GM23338 (cell line): ENCODE measurements at regions not wholly inside any gene's neighbourhood (a gene's known extent, or its start where the extent isn't known, plus 50 kb on each side); places are given as distances from the start of the nearest gene placed in this dataset.

Experiments used
- ATAC-seq: fragments of 200-7000 bp; cut with Tn5 transposase; 3 replicates; pipeline ENCODE4 v1.9.1; 2020
- DNase-seq: peaks from one replicate; pipeline ENCODE4 v3.0.0-alpha.2; 2015; ENCODE audit warnings: low spot score
- H2AFZ ChIP-seq: fragments of 200-600 bp; sonication (generic); 2 replicates; pipeline ENCODE4 v1.8.0; 2016; ENCODE audit warnings: antibody characterized with exemption, mild to moderate bottlenecking, moderate library complexity
- H3F3A ChIP-seq: fragments of 200-600 bp; sonication (generic); replicated peaks from 2 replicates; pipeline ENCODE4 v1.8.0; 2017; ENCODE audit warnings: antibody characterized with exemption, mixed run types, low read depth
- H3K27ac ChIP-seq: fragments of 200-600 bp; sonication (generic); 2 replicates; pipeline ENCODE4 v1.6.1; 2016; ENCODE audit warnings: low read depth
- H3K27me3 ChIP-seq: fragments of 200-600 bp; sonication (generic); 2 replicates; pipeline ENCODE4 v1.8.0; 2016; ENCODE audit warnings: mild to moderate bottlenecking, mixed run types, moderate library complexity; ENCODE audit not compliant: insufficient read depth
- H3K36me3 ChIP-seq: fragments of 200-600 bp; sonication (generic); 2 replicates; pipeline ENCODE4 v1.8.0; 2016; ENCODE audit warnings: mild to moderate bottlenecking; ENCODE audit not compliant: insufficient read depth
- H3K4me1 ChIP-seq: fragments of 200-600 bp; sonication (generic); 2 replicates; pipeline ENCODE4 v1.8.0; 2016; ENCODE audit warnings: mild to moderate bottlenecking, moderate library complexity; ENCODE audit not compliant: insufficient read depth
- H3K4me2 ChIP-seq: fragments of 200-600 bp; sonication (generic); 2 replicates; pipeline ENCODE4 v1.7.1; 2017; ENCODE audit warnings: mixed run types
- H3K4me3 ChIP-seq: fragments of 200-600 bp; sonication (generic); 2 replicates; pipeline ENCODE4 v1.6.1; 2016; ENCODE audit warnings: mixed run types
- H3K79me2 ChIP-seq: fragments of 200-600 bp; sonication (generic); replicated peaks from 2 replicates; pipeline ENCODE4 v1.8.0; 2017; ENCODE audit warnings: mild to moderate bottlenecking; ENCODE audit not compliant: insufficient read depth
- H3K9me2 ChIP-seq: fragments of 200-600 bp; sonication (generic); 2 replicates; pipeline ENCODE4 v1.8.0; 2017; ENCODE audit not compliant: insufficient read depth
- H4K20me1 ChIP-seq: fragments of 200-600 bp; sonication (generic); replicated peaks from 2 replicates; pipeline ENCODE4 v1.8.0; 2017; ENCODE audit warnings: mild to moderate bottlenecking; ENCODE audit not compliant: insufficient read depth
- H3K27ac Mint-ChIP-seq: 2 replicates; pipeline ENCODE4 v1.8.0; 2020; ENCODE audit warnings: inconsistent platforms, mild to moderate bottlenecking, moderate library complexity, mixed read lengths
- H3K27me3 Mint-ChIP-seq: 3 replicates; pipeline ENCODE4 v1.8.0; 2022; ENCODE audit warnings: low read depth, mild to moderate bottlenecking, moderate library complexity, mixed read lengths, inconsistent platforms; ENCODE audit not compliant: insufficient read depth, poor library complexity
- H3K36me3 Mint-ChIP-seq: 3 replicates; pipeline ENCODE4 v1.8.0; 2021; ENCODE audit warnings: low read depth, mild to moderate bottlenecking, inconsistent platforms, moderate library complexity, mixed read lengths
- H3K4me1 Mint-ChIP-seq: 3 replicates; pipeline ENCODE4 v1.8.0; 2020; ENCODE audit warnings: mild to moderate bottlenecking, inconsistent platforms, mixed read lengths
- H3K4me3 Mint-ChIP-seq: 3 replicates; pipeline ENCODE4 v1.8.0; 2021; ENCODE audit warnings: moderate library complexity, mild to moderate bottlenecking, inconsistent platforms, mixed read lengths
- H3K9me3 Mint-ChIP-seq: 3 replicates; pipeline ENCODE4 v1.8.0; 2020; ENCODE audit warnings: moderate library complexity, mild to moderate bottlenecking, inconsistent platforms, mixed read lengths
- CREB1 ChIP-seq: fragments of 250-450 bp; sonication (Bioruptor Pico); IDR thresholded peaks from 2 replicates; pipeline ENCODE4 v1.5.0; 2020; ENCODE audit warnings: low read depth, mild to moderate bottlenecking, moderate library complexity
- EZH2 ChIP-seq: fragments of 200-600 bp; sonication (generic); IDR thresholded peaks from one replicate; pipeline ENCODE4 v1.8.0; 2017; ENCODE audit warnings: antibody characterized with exemption, mild to moderate bottlenecking, low read depth; ENCODE audit not compliant: unreplicated experiment
- EZH2phosphoT487 ChIP-seq: fragments of 200-600 bp; sonication (generic); IDR thresholded peaks from one replicate; pipeline ENCODE4 v1.8.1; 2018; ENCODE audit warnings: antibody characterized with exemption; ENCODE audit not compliant: unreplicated experiment
- JUNB ChIP-seq: IDR thresholded peaks from one replicate; pipeline ENCODE4 v1.6.1; 2016; ENCODE audit warnings: antibody characterized with exemption; ENCODE audit not compliant: unreplicated experiment
- NANOG ChIP-seq: IDR thresholded peaks from 2 replicates; pipeline ENCODE4 v1.6.1; 2016; ENCODE audit warnings: antibody characterized with exemption, borderline replicate concordance
- POLR2AphosphoS5 ChIP-seq: IDR thresholded peaks from 2 replicates; pipeline ENCODE4 v1.6.1; 2016; ENCODE audit warnings: antibody characterized with exemption, low read depth
- STAT1 ChIP-seq: IDR thresholded peaks from one replicate; pipeline ENCODE4 v1.6.1; 2016; ENCODE audit warnings: antibody characterized with exemption; ENCODE audit not compliant: unreplicated experiment
- ZNF114 ChIP-seq: fragments of 250-450 bp; sonication (Bioruptor Pico); IDR thresholded peaks from 2 replicates; pipeline ENCODE4 v1.5.0; 2020; ENCODE audit warnings: mild to moderate bottlenecking, moderate library complexity
- ZNF331 ChIP-seq: fragments of 250-450 bp; sonication (Bioruptor Pico); IDR thresholded peaks from 2 replicates; pipeline ENCODE4 v1.5.0; 2020; ENCODE audit warnings: low read depth, mild to moderate bottlenecking, moderate library complexity
- ZNF462 ChIP-seq: fragments of 250-450 bp; sonication (Bioruptor Pico); IDR thresholded peaks from 2 replicates; pipeline ENCODE4 v1.5.0; 2020; ENCODE audit warnings: mild to moderate bottlenecking, moderate library complexity
- TF ChIP-seq, protein P1 (sequence below), 2 experiments: fragments of 200-600 bp in 1 of 2; sonication (generic) in 1 of 2; conservative IDR thresholded peaks; 2 replicates each; pipeline versions ENCODE4 v1.5.1 to v1.6.1; 2016 to 2017; ENCODE audit warnings: antibody characterized with exemption in 2 of 2, low read depth in 2 of 2, mild to moderate bottlenecking in 2 of 2, moderate library complexity in 1 of 2
- TF ChIP-seq, protein P2 (sequence below): IDR thresholded peaks from 2 replicates; pipeline ENCODE4 v1.6.1; 2016; ENCODE audit warnings: antibody characterized with exemption
- TF ChIP-seq, protein P3 (sequence below): IDR thresholded peaks from one replicate; pipeline ENCODE4 v1.6.1; 2018; ENCODE audit warnings: antibody characterized with exemption; ENCODE audit not compliant: unreplicated experiment

DNA sequence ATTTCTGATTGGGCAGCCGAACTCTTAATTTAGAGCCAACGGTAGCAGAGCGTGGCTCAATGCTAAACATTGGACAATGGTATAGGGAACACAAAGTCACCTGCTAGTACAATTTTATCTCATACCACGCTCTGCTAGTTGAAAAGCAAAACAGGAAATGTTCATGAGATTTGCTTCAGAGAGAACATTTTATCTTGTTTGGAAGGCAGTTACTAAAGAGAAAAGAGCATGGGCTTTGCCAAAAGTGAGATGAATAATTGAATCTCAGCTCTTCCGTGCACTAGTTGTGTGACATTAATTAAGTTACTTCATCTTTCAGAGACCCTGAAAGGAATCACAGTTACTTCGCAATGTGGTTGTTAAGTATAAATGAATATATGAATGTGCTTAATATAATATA, 161.5 kb upstream of the FAM13C start:
- Mint-ChIP-seq H3K27ac (no peak overlapping the region), H3K4me3 (no peak overlapping the region), H3K4me1 (peaks cover 7% of the 10 kb centered on the region; the same call in 2 of the 3 replicates), H3K27me3 (peaks cover 2% of the 10 kb centered on the region), H3K9me3 (peaks cover 3% of the 10 kb centered on the region; the same call in 1 of the 3 replicates), H3K36me3 (no peaks in the 10 kb centered on the region)
- DNase-seq (no peak), ATAC-seq (no peak)
- no peak overlapping the region for H3K27ac ChIP-seq
- no peaks in the 10 kb centered on the region for H4K20me1 ChIP-seq
- TF ChIP-seq ZNF114 (CRISPR knock-in tag): no peak
- no peak for TF ChIP-seq ZNF462 (CRISPR knock-in tag)
- TF ChIP-seq, protein P1, sequence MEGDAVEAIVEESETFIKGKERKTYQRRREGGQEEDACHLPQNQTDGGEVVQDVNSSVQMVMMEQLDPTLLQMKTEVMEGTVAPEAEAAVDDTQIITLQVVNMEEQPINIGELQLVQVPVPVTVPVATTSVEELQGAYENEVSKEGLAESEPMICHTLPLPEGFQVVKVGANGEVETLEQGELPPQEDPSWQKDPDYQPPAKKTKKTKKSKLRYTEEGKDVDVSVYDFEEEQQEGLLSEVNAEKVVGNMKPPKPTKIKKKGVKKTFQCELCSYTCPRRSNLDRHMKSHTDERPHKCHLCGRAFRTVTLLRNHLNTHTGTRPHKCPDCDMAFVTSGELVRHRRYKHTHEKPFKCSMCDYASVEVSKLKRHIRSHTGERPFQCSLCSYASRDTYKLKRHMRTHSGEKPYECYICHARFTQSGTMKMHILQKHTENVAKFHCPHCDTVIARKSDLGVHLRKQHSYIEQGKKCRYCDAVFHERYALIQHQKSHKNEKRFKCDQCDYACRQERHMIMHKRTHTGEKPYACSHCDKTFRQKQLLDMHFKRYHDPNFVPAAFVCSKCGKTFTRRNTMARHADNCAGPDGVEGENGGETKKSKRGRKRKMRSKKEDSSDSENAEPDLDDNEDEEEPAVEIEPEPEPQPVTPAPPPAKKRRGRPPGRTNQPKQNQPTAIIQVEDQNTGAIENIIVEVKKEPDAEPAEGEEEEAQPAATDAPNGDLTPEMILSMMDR (conservative IDR thresholded peaks at IDR 0.05; ENCODE audit: low read depth in 2 of 2): no peak
- no peak for TF ChIP-seq EZH2
- TF ChIP-seq CREB1 (CRISPR knock-in tag): no peak
- TF ChIP-seq, protein P2, sequence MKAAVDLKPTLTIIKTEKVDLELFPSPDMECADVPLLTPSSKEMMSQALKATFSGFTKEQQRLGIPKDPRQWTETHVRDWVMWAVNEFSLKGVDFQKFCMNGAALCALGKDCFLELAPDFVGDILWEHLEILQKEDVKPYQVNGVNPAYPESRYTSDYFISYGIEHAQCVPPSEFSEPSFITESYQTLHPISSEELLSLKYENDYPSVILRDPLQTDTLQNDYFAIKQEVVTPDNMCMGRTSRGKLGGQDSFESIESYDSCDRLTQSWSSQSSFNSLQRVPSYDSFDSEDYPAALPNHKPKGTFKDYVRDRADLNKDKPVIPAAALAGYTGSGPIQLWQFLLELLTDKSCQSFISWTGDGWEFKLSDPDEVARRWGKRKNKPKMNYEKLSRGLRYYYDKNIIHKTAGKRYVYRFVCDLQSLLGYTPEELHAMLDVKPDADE: no peak
- TF ChIP-seq ZNF331 (CRISPR knock-in tag): no peak
- TF ChIP-seq JUNB: no peak
- no peak for TF ChIP-seq STAT1
- no peak for TF ChIP-seq POLR2AphosphoS5
- TF ChIP-seq, protein P3, sequence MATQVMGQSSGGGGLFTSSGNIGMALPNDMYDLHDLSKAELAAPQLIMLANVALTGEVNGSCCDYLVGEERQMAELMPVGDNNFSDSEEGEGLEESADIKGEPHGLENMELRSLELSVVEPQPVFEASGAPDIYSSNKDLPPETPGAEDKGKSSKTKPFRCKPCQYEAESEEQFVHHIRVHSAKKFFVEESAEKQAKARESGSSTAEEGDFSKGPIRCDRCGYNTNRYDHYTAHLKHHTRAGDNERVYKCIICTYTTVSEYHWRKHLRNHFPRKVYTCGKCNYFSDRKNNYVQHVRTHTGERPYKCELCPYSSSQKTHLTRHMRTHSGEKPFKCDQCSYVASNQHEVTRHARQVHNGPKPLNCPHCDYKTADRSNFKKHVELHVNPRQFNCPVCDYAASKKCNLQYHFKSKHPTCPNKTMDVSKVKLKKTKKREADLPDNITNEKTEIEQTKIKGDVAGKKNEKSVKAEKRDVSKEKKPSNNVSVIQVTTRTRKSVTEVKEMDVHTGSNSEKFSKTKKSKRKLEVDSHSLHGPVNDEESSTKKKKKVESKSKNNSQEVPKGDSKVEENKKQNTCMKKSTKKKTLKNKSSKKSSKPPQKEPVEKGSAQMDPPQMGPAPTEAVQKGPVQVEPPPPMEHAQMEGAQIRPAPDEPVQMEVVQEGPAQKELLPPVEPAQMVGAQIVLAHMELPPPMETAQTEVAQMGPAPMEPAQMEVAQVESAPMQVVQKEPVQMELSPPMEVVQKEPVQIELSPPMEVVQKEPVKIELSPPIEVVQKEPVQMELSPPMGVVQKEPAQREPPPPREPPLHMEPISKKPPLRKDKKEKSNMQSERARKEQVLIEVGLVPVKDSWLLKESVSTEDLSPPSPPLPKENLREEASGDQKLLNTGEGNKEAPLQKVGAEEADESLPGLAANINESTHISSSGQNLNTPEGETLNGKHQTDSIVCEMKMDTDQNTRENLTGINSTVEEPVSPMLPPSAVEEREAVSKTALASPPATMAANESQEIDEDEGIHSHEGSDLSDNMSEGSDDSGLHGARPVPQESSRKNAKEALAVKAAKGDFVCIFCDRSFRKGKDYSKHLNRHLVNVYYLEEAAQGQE: no peak
- TF ChIP-seq NANOG: no peak
- no peak for TF ChIP-seq EZH2phosphoT487
- no peaks in the 10 kb centered on the region for H3K4me1 ChIP-seq
- H2AFZ ChIP-seq: no peak overlapping the region
- no peak overlapping the region for H3K4me2 ChIP-seq
- H3K36me3 ChIP-seq: no peaks in the 10 kb centered on the region
- no peaks in the 10 kb centered on the region for H3K27me3 ChIP-seq
- H3K4me3 ChIP-seq: no peak overlapping the region
- no peaks in the 10 kb centered on the region for H3F3A ChIP-seq
- peaks cover 3% of the 10 kb centered on the region for H3K9me2 ChIP-seq
- no peaks in the 10 kb centered on the region for H3K79me2 ChIP-seq
